ENCODE measurements at regions not wholly inside any gene's neighbourhood (a gene's known extent, or its start where the extent isn't known, plus 50 kb on each side); places are given as distances from the start of the nearest gene placed in this dataset.

DNA sequence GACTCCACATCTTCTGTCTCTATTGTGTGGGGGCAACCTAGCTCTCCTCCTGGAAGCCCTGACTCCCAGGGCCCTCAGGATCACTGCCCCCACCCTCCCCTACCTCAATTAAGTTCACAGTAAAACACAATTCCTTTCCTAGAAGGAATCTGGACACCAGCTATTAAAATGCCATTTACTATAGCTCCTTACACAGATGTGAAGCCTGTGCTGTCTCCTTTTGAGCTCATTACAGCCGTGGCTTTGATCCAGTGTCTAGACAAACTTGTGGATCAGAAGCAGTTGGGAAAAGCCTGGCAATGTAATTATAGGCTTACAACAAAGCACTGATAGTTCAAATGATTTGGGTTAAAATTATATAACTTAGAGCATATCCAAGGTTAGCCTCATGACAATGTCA lies 107.0 kb upstream of the SMIM23 start:
- TF ChIP-seq, protein P1, sequence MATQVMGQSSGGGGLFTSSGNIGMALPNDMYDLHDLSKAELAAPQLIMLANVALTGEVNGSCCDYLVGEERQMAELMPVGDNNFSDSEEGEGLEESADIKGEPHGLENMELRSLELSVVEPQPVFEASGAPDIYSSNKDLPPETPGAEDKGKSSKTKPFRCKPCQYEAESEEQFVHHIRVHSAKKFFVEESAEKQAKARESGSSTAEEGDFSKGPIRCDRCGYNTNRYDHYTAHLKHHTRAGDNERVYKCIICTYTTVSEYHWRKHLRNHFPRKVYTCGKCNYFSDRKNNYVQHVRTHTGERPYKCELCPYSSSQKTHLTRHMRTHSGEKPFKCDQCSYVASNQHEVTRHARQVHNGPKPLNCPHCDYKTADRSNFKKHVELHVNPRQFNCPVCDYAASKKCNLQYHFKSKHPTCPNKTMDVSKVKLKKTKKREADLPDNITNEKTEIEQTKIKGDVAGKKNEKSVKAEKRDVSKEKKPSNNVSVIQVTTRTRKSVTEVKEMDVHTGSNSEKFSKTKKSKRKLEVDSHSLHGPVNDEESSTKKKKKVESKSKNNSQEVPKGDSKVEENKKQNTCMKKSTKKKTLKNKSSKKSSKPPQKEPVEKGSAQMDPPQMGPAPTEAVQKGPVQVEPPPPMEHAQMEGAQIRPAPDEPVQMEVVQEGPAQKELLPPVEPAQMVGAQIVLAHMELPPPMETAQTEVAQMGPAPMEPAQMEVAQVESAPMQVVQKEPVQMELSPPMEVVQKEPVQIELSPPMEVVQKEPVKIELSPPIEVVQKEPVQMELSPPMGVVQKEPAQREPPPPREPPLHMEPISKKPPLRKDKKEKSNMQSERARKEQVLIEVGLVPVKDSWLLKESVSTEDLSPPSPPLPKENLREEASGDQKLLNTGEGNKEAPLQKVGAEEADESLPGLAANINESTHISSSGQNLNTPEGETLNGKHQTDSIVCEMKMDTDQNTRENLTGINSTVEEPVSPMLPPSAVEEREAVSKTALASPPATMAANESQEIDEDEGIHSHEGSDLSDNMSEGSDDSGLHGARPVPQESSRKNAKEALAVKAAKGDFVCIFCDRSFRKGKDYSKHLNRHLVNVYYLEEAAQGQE (IDR thresholded peaks at IDR 0.05) = no peak
- TF ChIP-seq POLR2A (IDR thresholded peaks at IDR 0.05; ENCODE audit: low read length) (no peak), CTCF (IDR thresholded peaks at IDR 0.05) (no peak), NR3C1 (IDR thresholded peaks at IDR 0.05) (no peak), CBX2 (IDR thresholded peaks at IDR 0.05; ENCODE audit: borderline replicate concordance, low read depth) (no peak), MAZ (IDR thresholded peaks at IDR 0.05; ENCODE audit: borderline replicate concordance, low read depth, low read length) (no peak), CHD2 (IDR thresholded peaks at IDR 0.05; ENCODE audit: low read length, partially characterized antibody) (no peak), ZFP36 (IDR thresholded peaks at IDR 0.05; ENCODE audit: borderline replicate concordance, partially characterized antibody) (no peak)
